HEK293 (cell line): ENCODE measurements at regions not wholly inside any gene's neighbourhood (a gene's known extent, or its start where the extent isn't known, plus 50 kb on each side); places are given as distances from the start of the nearest gene placed in this dataset.

Source experiments
- CTCF ChIA-PET: fragments of 350-600 bp; formaldehyde crosslinking; extraction: SDS; loops from one replicate; lab custom pipeline; 2021; ENCODE audit warnings: antibody characterized with exemption; lab: Yijun Ruan, JAX
- POLR2A ChIA-PET: fragments of 300-600 bp; formaldehyde crosslinking; extraction: SDS; loops from one replicate; lab custom pipeline; 2020; ENCODE audit warnings: antibody characterized with exemption, inconsistent platforms; lab: Yijun Ruan, JAX
- H3K27ac ChIP-seq: fragments of 200-500 bp; sonication (Bioruptor generic); 2 replicates; pipeline ENCODE4 v1.5.1; 2014; ENCODE audit warnings: low read depth, low read length, control low read depth, inconsistent platforms; ENCODE audit errors: extremely low read depth
- H3K36me3 ChIP-seq, 2 experiments: fragments of 200-500 bp in 1 of 2; sonication (Bioruptor generic) in 1 of 2; 1 replicate in 1 of 2; 2 replicates in 1 of 2; pipeline ENCODE4 v1.5.1; 2014 to 2017; ENCODE audit warnings: inconsistent platforms in 2 of 2, low read length in 2 of 2; ENCODE audit not compliant: control insufficient read depth in 2 of 2, insufficient read depth in 1 of 2
- H3K4me1 ChIP-seq: fragments of 200-500 bp; sonication (Bioruptor generic); 2 replicates; pipeline ENCODE4 v1.5.1; 2014; ENCODE audit warnings: mild to moderate bottlenecking, low read length, inconsistent platforms; ENCODE audit not compliant: control insufficient read depth, insufficient read depth
- H3K4me3 ChIP-seq: 2 replicates; pipeline ENCODE4 v1.5.1; 2011; ENCODE audit warnings: low read depth, mild to moderate bottlenecking, control low read depth, low read length, moderate library complexity
- H3K9me3 ChIP-seq: fragments of 200-500 bp; sonication (Bioruptor generic); 2 replicates; pipeline ENCODE4 v1.5.1; 2014; ENCODE audit warnings: low read depth, low read length, inconsistent platforms; ENCODE audit not compliant: control insufficient read depth, insufficient read depth
- KLF9 ChIP-seq: fragments of 450-650 bp; formaldehyde crosslinking; IDR thresholded peaks from 2 replicates; pipeline ENCODE4 v1.5.1; 2016; ENCODE audit warnings: missing biosample characterization, missing genetic modification characterization, low read depth
- PRDM4 ChIP-seq: fragments of 450-650 bp; formaldehyde crosslinking; IDR thresholded peaks from 2 replicates; pipeline ENCODE4 v1.5.1; 2017; ENCODE audit warnings: missing biosample characterization, missing genetic modification characterization
- SP7 ChIP-seq: fragments of 450-650 bp; formaldehyde crosslinking; IDR thresholded peaks from 2 replicates; pipeline ENCODE4 v1.5.1; 2016; ENCODE audit warnings: missing biosample characterization, missing genetic modification characterization
- ZBTB21 ChIP-seq: fragments of 450-650 bp; formaldehyde crosslinking; IDR thresholded peaks from 2 replicates; pipeline ENCODE4 v1.5.1; 2017; ENCODE audit warnings: missing biosample characterization, missing genetic modification characterization
- ZBTB7A ChIP-seq: fragments of 450-650 bp; formaldehyde crosslinking; IDR thresholded peaks from 2 replicates; pipeline ENCODE4 v1.5.1; 2016; ENCODE audit warnings: low read depth, missing biosample characterization, missing genetic modification characterization
- ZFP41 ChIP-seq: fragments of 450-650 bp; formaldehyde crosslinking; IDR thresholded peaks from 2 replicates; pipeline ENCODE4 v1.5.1; 2016; ENCODE audit warnings: missing biosample characterization, missing genetic modification characterization, borderline replicate concordance
- ZNF132 ChIP-seq: fragments of 450-650 bp; formaldehyde crosslinking; IDR thresholded peaks from 2 replicates; pipeline ENCODE4 v1.5.1; 2017; ENCODE audit warnings: missing biosample characterization, missing genetic modification characterization, borderline replicate concordance
- ZNF138 ChIP-seq: fragments of 450-650 bp; formaldehyde crosslinking; IDR thresholded peaks from 2 replicates; pipeline ENCODE4 v1.5.1; 2016; ENCODE audit warnings: missing biosample characterization, missing genetic modification characterization, borderline replicate concordance
- ZNF157 ChIP-seq: fragments of 450-650 bp; formaldehyde crosslinking; IDR thresholded peaks from 2 replicates; pipeline ENCODE4 v1.5.1; 2016; ENCODE audit warnings: missing biosample characterization, missing genetic modification characterization
- ZNF18 ChIP-seq: fragments of 450-650 bp; formaldehyde crosslinking; IDR thresholded peaks from 2 replicates; pipeline ENCODE4 v1.5.1; 2016; ENCODE audit warnings: missing biosample characterization, missing genetic modification characterization
- ZNF2 ChIP-seq: fragments of 450-650 bp; formaldehyde crosslinking; IDR thresholded peaks from 2 replicates; pipeline ENCODE4 v1.5.1; 2016; ENCODE audit warnings: missing biosample characterization, missing genetic modification characterization
- ZNF223 ChIP-seq: fragments of 450-650 bp; formaldehyde crosslinking; IDR thresholded peaks from 2 replicates; pipeline ENCODE4 v1.5.1; 2016; ENCODE audit warnings: missing biosample characterization, missing genetic modification characterization
- ZNF292 ChIP-seq: fragments of 450-650 bp; formaldehyde crosslinking; IDR thresholded peaks from 2 replicates; pipeline ENCODE4 v1.5.1; 2016; ENCODE audit warnings: low read depth, missing biosample characterization, missing genetic modification characterization, borderline replicate concordance
- ZNF350 ChIP-seq: fragments of 450-650 bp; formaldehyde crosslinking; IDR thresholded peaks from 2 replicates; pipeline ENCODE4 v1.5.0; 2017; ENCODE audit warnings: missing biosample characterization, mild to moderate bottlenecking, missing genetic modification characterization
- ZNF366 ChIP-seq: fragments of 450-650 bp; formaldehyde crosslinking; conservative IDR thresholded peaks from 2 replicates; pipeline ENCODE4 v1.5.1; 2016; ENCODE audit warnings: missing biosample characterization, missing genetic modification characterization
- ZNF391 ChIP-seq: fragments of 450-650 bp; formaldehyde crosslinking; IDR thresholded peaks from 2 replicates; pipeline ENCODE4 v1.5.1; 2016; ENCODE audit warnings: low read depth, missing biosample characterization, missing genetic modification characterization, borderline replicate concordance
- ZNF433 ChIP-seq: fragments of 450-650 bp; formaldehyde crosslinking; IDR thresholded peaks from 2 replicates; pipeline ENCODE4 v1.5.1; 2016; ENCODE audit warnings: missing biosample characterization, missing genetic modification characterization, low read depth
- ZNF48 ChIP-seq: fragments of 450-650 bp; formaldehyde crosslinking; IDR thresholded peaks from 2 replicates; pipeline ENCODE4 v1.5.1; 2016; ENCODE audit warnings: missing biosample characterization, missing genetic modification characterization
- ZNF548 ChIP-seq: fragments of 450-650 bp; formaldehyde crosslinking; IDR thresholded peaks from 2 replicates; pipeline ENCODE4 v1.5.1; 2016; ENCODE audit warnings: missing biosample characterization, missing genetic modification characterization
- ZNF670 ChIP-seq: fragments of 450-650 bp; formaldehyde crosslinking; IDR thresholded peaks from 2 replicates; pipeline ENCODE4 v1.5.1; 2016; ENCODE audit warnings: missing biosample characterization, missing genetic modification characterization, low read depth
- ZNF843 ChIP-seq: fragments of 450-650 bp; formaldehyde crosslinking; IDR thresholded peaks from 2 replicates; pipeline ENCODE4 v1.5.1; 2016; ENCODE audit warnings: missing biosample characterization, missing genetic modification characterization
- ZSCAN23 ChIP-seq: fragments of 450-650 bp; formaldehyde crosslinking; IDR thresholded peaks from 2 replicates; pipeline ENCODE4 v1.5.1; 2016; ENCODE audit warnings: missing biosample characterization, missing genetic modification characterization
- TF ChIP-seq, protein P1 (sequence below): fragments of 450-650 bp; formaldehyde crosslinking; IDR thresholded peaks from 2 replicates; pipeline ENCODE4 v1.5.1; 2016; ENCODE audit warnings: missing biosample characterization, missing genetic modification characterization, borderline replicate concordance
- TF ChIP-seq, protein P2 (sequence below): fragments of 450-650 bp; formaldehyde crosslinking; IDR thresholded peaks from 2 replicates; pipeline ENCODE4 v1.5.1; 2016; ENCODE audit warnings: missing biosample characterization, missing genetic modification characterization, low read depth
- TF ChIP-seq, protein P3 (sequence below): fragments of 450-650 bp; formaldehyde crosslinking; IDR thresholded peaks from 2 replicates; pipeline ENCODE4 v1.5.1; 2016; ENCODE audit warnings: missing biosample characterization, missing genetic modification characterization

DNA sequence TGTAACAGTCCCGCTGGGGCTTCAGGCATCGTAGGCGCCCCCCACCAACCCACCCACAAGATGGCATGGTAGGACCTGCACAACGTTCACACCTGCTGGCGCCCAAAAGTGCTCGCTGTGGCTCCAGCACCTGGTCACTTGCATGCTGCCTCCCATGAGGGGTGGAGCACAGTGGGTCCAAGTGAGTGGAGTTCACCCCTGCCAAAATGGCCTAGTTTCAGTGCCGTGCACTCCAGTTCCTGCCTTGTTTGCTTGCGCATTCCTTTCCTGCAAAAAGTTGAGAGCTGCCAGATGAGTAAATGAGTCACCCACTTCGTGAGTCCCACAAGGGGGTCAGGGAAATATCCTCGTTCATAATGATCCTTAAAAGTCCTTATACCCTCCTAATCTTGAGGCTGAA lies 788.7 kb upstream of the DPPA4 start:
- POLR2A ChIA-PET: no interaction called here
- Histone ChIP-seq H3K4me1 (no peaks in the 10 kb centered on the region), H3K4me3 (no peak overlapping the region), H3K9me3 (no peaks in the 10 kb centered on the region), H3K27ac (no peak overlapping the region), H3K36me3 (no peaks in the 10 kb centered on the region)
- CTCF ChIA-PET: no interaction called here
- TF ChIP-seq ZNF433 (tag by site-specific recombination) (no peak), ZNF366 (tag by site-specific recombination) (no peak), ZNF223 (no peak), ZNF843 (tag by site-specific recombination) (no peak), ZNF350 (tag by site-specific recombination) (no peak), SP7 (no peak), ZNF292 (tag by site-specific recombination) (no peak), ZNF157 (tag by site-specific recombination) (no peak), ZNF132 (no peak), ZBTB7A (tag by site-specific recombination) (no peak), PRDM4 (tag by site-specific recombination) (no peak)
- TF ChIP-seq, protein P1, sequence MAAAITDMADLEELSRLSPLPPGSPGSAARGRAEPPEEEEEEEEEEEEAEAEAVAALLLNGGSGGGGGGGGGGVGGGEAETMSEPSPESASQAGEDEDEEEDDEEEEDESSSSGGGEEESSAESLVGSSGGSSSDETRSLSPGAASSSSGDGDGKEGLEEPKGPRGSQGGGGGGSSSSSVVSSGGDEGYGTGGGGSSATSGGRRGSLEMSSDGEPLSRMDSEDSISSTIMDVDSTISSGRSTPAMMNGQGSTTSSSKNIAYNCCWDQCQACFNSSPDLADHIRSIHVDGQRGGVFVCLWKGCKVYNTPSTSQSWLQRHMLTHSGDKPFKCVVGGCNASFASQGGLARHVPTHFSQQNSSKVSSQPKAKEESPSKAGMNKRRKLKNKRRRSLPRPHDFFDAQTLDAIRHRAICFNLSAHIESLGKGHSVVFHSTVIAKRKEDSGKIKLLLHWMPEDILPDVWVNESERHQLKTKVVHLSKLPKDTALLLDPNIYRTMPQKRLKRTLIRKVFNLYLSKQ (tag by site-specific recombination): no peak

DNA sequence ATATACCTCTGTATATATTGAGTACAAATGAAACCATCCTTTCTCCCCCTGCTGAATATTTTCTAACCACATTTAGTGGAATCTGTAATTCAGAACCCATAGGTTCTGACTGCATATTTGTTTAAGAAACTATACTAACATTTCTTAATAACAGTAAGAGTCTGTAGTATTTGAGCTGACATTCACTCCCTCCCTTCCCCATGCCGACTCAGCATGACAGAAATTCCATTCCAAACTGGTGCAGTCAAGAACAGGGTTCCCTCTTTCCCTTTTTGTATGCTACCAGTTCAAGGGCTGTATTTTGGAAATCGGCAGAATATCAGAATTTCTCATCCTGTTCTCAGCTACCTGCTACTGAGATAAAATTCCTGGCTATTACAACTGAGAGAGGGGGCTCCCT lies 796.6 kb upstream of the DPPA4 start:
- no peak overlapping the region for H3K27ac ChIP-seq
- H3K4me3 ChIP-seq: no peak overlapping the region
- H3K36me3 ChIP-seq: no peaks in the 10 kb centered on the region
- no peaks in the 10 kb centered on the region for H3K9me3 ChIP-seq
- TF ChIP-seq, protein P2, sequence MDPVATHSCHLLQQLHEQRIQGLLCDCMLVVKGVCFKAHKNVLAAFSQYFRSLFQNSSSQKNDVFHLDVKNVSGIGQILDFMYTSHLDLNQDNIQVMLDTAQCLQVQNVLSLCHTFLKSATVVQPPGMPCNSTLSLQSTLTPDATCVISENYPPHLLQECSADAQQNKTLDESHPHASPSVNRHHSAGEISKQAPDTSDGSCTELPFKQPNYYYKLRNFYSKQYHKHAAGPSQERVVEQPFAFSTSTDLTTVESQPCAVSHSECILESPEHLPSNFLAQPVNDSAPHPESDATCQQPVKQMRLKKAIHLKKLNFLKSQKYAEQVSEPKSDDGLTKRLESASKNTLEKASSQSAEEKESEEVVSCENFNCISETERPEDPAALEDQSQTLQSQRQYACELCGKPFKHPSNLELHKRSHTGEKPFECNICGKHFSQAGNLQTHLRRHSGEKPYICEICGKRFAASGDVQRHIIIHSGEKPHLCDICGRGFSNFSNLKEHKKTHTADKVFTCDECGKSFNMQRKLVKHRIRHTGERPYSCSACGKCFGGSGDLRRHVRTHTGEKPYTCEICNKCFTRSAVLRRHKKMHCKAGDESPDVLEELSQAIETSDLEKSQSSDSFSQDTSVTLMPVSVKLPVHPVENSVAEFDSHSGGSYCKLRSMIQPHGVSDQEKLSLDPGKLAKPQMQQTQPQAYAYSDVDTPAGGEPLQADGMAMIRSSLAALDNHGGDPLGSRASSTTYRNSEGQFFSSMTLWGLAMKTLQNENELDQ: no peak
- TF ChIP-seq ZNF138 (tag by site-specific recombination) (no peak), ZNF670 (tag by site-specific recombination) (no peak), ZNF18 (no peak), ZNF2 (no peak), KLF9 (tag by site-specific recombination) (no peak), ZSCAN23 (tag by site-specific recombination) (no peak), ZNF48 (no peak), ZFP41 (no peak), ZBTB21 (tag by site-specific recombination) (no peak), ZNF548 (tag by site-specific recombination) (no peak), ZNF391 (tag by site-specific recombination) (no peak)
- TF ChIP-seq, protein P3, sequence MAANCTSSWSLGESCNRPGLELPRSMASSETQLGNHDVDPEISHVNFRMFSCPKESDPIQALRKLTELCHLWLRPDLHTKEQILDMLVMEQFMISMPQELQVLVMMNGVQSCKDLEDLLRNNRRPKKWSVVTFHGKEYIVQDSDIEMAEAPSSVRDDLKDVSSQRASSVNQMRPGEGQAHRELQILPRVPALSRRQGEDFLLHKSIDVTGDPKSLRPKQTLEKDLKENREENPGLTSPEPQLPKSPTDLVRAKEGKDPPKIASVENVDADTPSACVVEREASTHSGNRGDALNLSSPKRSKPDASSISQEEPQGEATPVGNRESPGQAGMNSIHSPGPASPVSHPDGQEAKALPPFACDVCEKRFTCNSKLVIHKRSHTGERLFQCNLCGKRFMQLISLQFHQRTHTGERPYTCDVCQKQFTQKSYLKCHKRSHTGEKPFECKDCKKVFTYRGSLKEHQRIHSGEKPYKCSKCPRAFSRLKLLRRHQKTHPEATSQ (tag by site-specific recombination): no peak
- TF ChIP-seq, all 188 proteins: peak for 0
- no peaks in the 10 kb centered on the region for H3K4me1 ChIP-seq
- POLR2A ChIA-PET: no interaction called here
- CTCF ChIA-PET: interaction anchor here (0.6 kb wide), 1 partner anchor 764 kb away, joined by 3 read pairs; no protein-coding TSS in a partner anchor
